ENCODE measurements at regions not wholly inside any gene's neighbourhood (a gene's known extent, or its start where the extent isn't known, plus 50 kb on each side); places are given as distances from the start of the nearest gene placed in this dataset.

DNA sequence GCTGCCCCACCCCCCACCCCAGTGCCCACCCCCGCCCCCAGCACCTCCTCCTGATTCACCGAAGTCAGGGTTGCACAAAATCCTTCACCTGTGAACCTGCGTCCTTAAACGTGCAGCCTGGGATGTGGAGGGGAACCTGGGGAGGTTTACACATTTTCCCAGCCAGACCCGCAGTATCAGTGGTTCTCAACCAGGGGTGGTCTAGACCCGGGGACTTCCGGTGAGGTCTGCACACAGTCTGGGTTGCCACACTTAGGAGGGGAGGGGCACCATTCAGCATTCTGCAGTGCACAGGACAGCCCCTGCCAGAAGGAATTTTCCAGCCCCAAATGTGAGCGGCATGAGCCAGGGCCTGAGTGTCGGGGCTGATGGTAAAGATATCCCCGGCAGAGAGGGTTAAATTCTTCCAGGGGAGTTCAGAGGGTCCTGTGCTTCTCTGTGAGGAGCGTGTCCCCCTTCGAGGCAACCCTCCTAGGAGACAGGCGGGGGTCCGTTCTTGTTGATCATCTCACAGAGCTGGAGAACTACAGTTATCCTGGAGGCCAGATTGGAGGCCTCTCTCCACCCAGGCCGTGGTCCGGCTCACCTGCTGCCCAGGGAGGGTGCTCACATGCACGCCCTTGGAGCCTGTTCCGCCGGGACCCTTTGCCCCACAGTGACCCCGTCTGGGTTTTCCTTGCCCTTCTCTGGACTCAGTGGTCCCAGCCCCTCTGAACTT, 113.6 kb downstream of the SIK1 start:
- Histone ChIP-seq H2AFZ (ENCODE audit: low read depth) (no peak overlapping the region), H3K9me3 (no peaks in the 10 kb centered on the region), H3K36me3 (replicated peaks in 1 of 2; ENCODE audit: control insufficient read depth in 1 of 2, insufficient read depth in 2 of 2, low read length in 1 of 2) (no peaks in the 10 kb centered on the region), H4K20me1 (ENCODE audit: insufficient read depth) (no peaks in the 10 kb centered on the region), H3K79me2 (ENCODE audit: insufficient read depth) (no peaks in the 10 kb centered on the region), H3K4me2 (no peak overlapping the region), H3K4me3 (ENCODE audit: low read depth in 2 of 2, low read length in 1 of 2) (no peak overlapping the region), H3K4me1 (ENCODE audit: control insufficient read depth in 1 of 2, insufficient read depth in 2 of 2, low read depth in 1 of 2, low read length in 1 of 2) (no peaks in the 10 kb centered on the region; a peak in 1 of 4 replicates), H3K9me2 (no peaks in the 10 kb centered on the region), H3K27me3 (ENCODE audit: insufficient read depth) (no peaks in the 10 kb centered on the region), H3K27ac (ENCODE audit: low read depth in 2 of 2, low read length in 1 of 2) (no peak overlapping the region), H3F3A (replicated peaks; ENCODE audit: insufficient read depth) (no peaks in the 10 kb centered on the region), H3K9ac (no peak overlapping the region)
- 65% methylated on average over 12 of the region's 20 CpGs for WGBS (ENCODE audit: low lambda C conversion rate)
- TF ChIP-seq, protein P1, sequence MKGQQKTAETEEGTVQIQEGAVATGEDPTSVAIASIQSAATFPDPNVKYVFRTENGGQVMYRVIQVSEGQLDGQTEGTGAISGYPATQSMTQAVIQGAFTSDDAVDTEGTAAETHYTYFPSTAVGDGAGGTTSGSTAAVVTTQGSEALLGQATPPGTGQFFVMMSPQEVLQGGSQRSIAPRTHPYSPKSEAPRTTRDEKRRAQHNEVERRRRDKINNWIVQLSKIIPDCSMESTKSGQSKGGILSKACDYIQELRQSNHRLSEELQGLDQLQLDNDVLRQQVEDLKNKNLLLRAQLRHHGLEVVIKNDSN (IDR thresholded peaks at IDR 0.05; ENCODE audit: borderline replicate concordance, low read depth) = no peak
- TF ChIP-seq EP300 (IDR thresholded peaks at IDR 0.05; ENCODE audit: borderline replicate concordance in 1 of 2, low read depth in 1 of 2, low read length in 1 of 2) = no peak
- TF ChIP-seq, protein P2, sequence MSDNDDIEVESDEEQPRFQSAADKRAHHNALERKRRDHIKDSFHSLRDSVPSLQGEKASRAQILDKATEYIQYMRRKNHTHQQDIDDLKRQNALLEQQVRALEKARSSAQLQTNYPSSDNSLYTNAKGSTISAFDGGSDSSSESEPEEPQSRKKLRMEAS (IDR thresholded peaks at IDR 0.05; ENCODE audit: low read depth) = no peak
- TF ChIP-seq, protein P3, sequence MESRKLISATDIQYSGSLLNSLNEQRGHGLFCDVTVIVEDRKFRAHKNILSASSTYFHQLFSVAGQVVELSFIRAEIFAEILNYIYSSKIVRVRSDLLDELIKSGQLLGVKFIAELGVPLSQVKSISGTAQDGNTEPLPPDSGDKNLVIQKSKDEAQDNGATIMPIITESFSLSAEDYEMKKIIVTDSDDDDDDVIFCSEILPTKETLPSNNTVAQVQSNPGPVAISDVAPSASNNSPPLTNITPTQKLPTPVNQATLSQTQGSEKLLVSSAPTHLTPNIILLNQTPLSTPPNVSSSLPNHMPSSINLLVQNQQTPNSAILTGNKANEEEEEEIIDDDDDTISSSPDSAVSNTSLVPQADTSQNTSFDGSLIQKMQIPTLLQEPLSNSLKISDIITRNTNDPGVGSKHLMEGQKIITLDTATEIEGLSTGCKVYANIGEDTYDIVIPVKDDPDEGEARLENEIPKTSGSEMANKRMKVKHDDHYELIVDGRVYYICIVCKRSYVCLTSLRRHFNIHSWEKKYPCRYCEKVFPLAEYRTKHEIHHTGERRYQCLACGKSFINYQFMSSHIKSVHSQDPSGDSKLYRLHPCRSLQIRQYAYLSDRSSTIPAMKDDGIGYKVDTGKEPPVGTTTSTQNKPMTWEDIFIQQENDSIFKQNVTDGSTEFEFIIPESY (IDR thresholded peaks at IDR 0.05; ENCODE audit: borderline replicate concordance, low read depth) = no peak
- TF ChIP-seq MXI1 (IDR thresholded peaks at IDR 0.05; ENCODE audit: low read depth, low read length) = no peak
- TF ChIP-seq TEAD4 (IDR thresholded peaks at IDR 0.05; ENCODE audit: borderline replicate concordance, insufficient read depth) = no peak
- DNase-seq = no peak
- ChIA-PET CTCF (no interaction called here), POLR2A (no interaction called here)

DNA sequence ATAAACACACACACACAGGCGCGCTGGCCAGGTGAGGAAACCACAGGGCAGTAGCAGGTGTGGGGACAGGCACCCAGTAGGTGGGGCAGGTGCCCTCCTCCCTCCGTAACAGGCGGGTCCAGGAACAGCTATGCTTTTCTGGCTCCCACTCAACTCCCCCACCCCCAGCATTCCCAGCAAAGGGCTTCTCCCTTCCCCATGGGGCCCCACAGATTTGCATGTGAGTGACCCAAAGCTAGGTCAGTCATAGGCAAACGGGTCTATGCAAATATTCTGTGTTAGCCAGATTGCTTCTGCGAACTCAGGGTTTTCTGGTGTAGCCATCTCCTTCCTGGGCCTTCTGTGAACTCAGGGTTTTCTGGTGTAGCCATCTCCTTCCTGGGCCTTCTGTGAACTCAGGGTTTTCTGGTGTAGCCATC, 114.2 kb downstream of the SIK1 start:
- CTCF ChIA-PET = no interaction called here
- no peaks in the 10 kb centered on the region for H3K9me3 ChIP-seq
- 71% methylated on average over 6 of the region's 6 CpGs for WGBS (ENCODE audit: low lambda C conversion rate)

More for the DNA sequence above, 114.2 kb downstream of the SIK1 start:
- Histone ChIP-seq H3K4me2 (no peak overlapping the region), H3F3A (replicated peaks; ENCODE audit: insufficient read depth) (no peaks in the 10 kb centered on the region), H3K79me2 (ENCODE audit: insufficient read depth) (no peaks in the 10 kb centered on the region), H2AFZ (ENCODE audit: low read depth) (no peak overlapping the region), H3K9ac (no peak overlapping the region), H3K27me3 (ENCODE audit: insufficient read depth) (no peaks in the 10 kb centered on the region), H3K4me1 (ENCODE audit: control insufficient read depth in 1 of 2, insufficient read depth in 2 of 2, low read depth in 1 of 2, low read length in 1 of 2) (no peaks in the 10 kb centered on the region; a peak in 1 of 4 replicates), H4K20me1 (ENCODE audit: insufficient read depth) (no peaks in the 10 kb centered on the region), H3K36me3 (replicated peaks in 1 of 2; ENCODE audit: control insufficient read depth in 1 of 2, insufficient read depth in 2 of 2, low read length in 1 of 2) (no peaks in the 10 kb centered on the region), H3K9me2 (no peaks in the 10 kb centered on the region), H3K4me3 (ENCODE audit: low read depth in 2 of 2, low read length in 1 of 2) (no peak overlapping the region), H3K27ac (ENCODE audit: low read depth in 2 of 2, low read length in 1 of 2) (no peak overlapping the region)
- POLR2A ChIA-PET = no interaction called here
- DNase-seq = no peak
- no peak for TF ChIP-seq EZH2phosphoT487 (IDR thresholded peaks at IDR 0.05; ENCODE audit: borderline replicate concordance, low read depth)
- TF ChIP-seq, protein P4, sequence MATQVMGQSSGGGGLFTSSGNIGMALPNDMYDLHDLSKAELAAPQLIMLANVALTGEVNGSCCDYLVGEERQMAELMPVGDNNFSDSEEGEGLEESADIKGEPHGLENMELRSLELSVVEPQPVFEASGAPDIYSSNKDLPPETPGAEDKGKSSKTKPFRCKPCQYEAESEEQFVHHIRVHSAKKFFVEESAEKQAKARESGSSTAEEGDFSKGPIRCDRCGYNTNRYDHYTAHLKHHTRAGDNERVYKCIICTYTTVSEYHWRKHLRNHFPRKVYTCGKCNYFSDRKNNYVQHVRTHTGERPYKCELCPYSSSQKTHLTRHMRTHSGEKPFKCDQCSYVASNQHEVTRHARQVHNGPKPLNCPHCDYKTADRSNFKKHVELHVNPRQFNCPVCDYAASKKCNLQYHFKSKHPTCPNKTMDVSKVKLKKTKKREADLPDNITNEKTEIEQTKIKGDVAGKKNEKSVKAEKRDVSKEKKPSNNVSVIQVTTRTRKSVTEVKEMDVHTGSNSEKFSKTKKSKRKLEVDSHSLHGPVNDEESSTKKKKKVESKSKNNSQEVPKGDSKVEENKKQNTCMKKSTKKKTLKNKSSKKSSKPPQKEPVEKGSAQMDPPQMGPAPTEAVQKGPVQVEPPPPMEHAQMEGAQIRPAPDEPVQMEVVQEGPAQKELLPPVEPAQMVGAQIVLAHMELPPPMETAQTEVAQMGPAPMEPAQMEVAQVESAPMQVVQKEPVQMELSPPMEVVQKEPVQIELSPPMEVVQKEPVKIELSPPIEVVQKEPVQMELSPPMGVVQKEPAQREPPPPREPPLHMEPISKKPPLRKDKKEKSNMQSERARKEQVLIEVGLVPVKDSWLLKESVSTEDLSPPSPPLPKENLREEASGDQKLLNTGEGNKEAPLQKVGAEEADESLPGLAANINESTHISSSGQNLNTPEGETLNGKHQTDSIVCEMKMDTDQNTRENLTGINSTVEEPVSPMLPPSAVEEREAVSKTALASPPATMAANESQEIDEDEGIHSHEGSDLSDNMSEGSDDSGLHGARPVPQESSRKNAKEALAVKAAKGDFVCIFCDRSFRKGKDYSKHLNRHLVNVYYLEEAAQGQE (IDR thresholded peaks at IDR 0.05; ENCODE audit: low read depth, low read length) = no peak
- TF ChIP-seq NFIC (IDR thresholded peaks at IDR 0.05; ENCODE audit: borderline replicate concordance) = no peak
- no peak for TF ChIP-seq FOXJ3 (CRISPR knock-in tag; IDR thresholded peaks at IDR 0.05)
- no peak for TF ChIP-seq POLR2AphosphoS5 (IDR thresholded peaks at IDR 0.05; ENCODE audit: low read depth, low read length)
- no peak for TF ChIP-seq EP300 (IDR thresholded peaks at IDR 0.05; ENCODE audit: borderline replicate concordance in 1 of 2, low read depth in 1 of 2, low read length in 1 of 2)
- no peak for TF ChIP-seq TCF12 (IDR thresholded peaks at IDR 0.05)
- TF ChIP-seq RCOR1 (IDR thresholded peaks at IDR 0.05; ENCODE audit: low read length) = no peak
- no peak for TF ChIP-seq RAD21 (IDR thresholded peaks at IDR 0.05; ENCODE audit: low read length)

Data from SK-N-SH (cell line).